Caco-2 (cell line): ENCODE measurements at regions not wholly inside any gene's neighbourhood (a gene's known extent, or its start where the extent isn't known, plus 50 kb on each side); places are given as distances from the start of the nearest gene placed in this dataset.

Source experiments
- BruUV-seq: library from RNA; stranded (reverse); fragments of 400-500 nt; replicated peaks from 2 replicates; lab custom pipeline; 2021; lab: Mats Ljungman, UMichigan
- CTCF ChIA-PET: fragments of 300-600 bp; sonication (Branson Sonifier 250); formaldehyde crosslinking; loops from one replicate; lab custom pipeline; 2022; ENCODE audit warnings: antibody characterized with exemption; lab: Charles Lee
- POLR2A ChIA-PET: fragments of 300-600 bp; sonication (Branson Sonifier 250); formaldehyde crosslinking; loops from one replicate; lab custom pipeline; 2022; ENCODE audit warnings: antibody characterized with exemption; lab: Charles Lee
- DNase-seq, 2 experiments: peaks; one replicate each; pipeline versions ENCODE4 v3.0.0 to v3.0.0-alpha.2; 2020 to 2022
- H3K27me3 ChIP-seq: replicated peaks from 2 replicates; pipeline ENCODE4 v1.6.0; 2011; ENCODE audit warnings: low read length; ENCODE audit not compliant: control insufficient read depth, insufficient read depth
- H3K36me3 ChIP-seq: 2 replicates; pipeline ENCODE4 v1.5.1; 2011; ENCODE audit warnings: low read length; ENCODE audit not compliant: control insufficient read depth, insufficient read depth
- H3K4me1 ChIP-seq: fragments of 250-450 bp; sonication (Bioruptor Pico); 2 replicates; pipeline ENCODE4 v1.5.1; 2020; ENCODE audit warnings: mild to moderate bottlenecking
- H3K4me3 ChIP-seq: 2 replicates; pipeline ENCODE4 v1.5.1; 2011; ENCODE audit warnings: low read depth, mild to moderate bottlenecking, control low read depth, low read length
- H3K9me3 ChIP-seq: fragments of 250-450 bp; sonication (Bioruptor Pico); 2 replicates; pipeline ENCODE4 v1.5.1; 2020; ENCODE audit warnings: mild to moderate bottlenecking, moderate library complexity
- H3K27ac Mint-ChIP-seq: one replicate; pipeline ENCODE4 v1.8.0; 2022; ENCODE audit warnings: mixed read lengths; ENCODE audit not compliant: unreplicated experiment
- H3K27me3 Mint-ChIP-seq: one replicate; pipeline ENCODE4 v1.8.0; 2022; ENCODE audit warnings: mixed read lengths; ENCODE audit not compliant: insufficient read depth, unreplicated experiment
- H3K36me3 Mint-ChIP-seq: one replicate; pipeline ENCODE4 v1.8.0; 2022; ENCODE audit warnings: mild to moderate bottlenecking, mixed read lengths; ENCODE audit not compliant: insufficient read depth, unreplicated experiment
- H3K4me1 Mint-ChIP-seq: one replicate; pipeline ENCODE4 v1.8.0; 2022; ENCODE audit warnings: low read depth, mixed read lengths; ENCODE audit not compliant: unreplicated experiment
- H3K4me3 Mint-ChIP-seq: one replicate; pipeline ENCODE4 v1.8.0; 2022; ENCODE audit warnings: mild to moderate bottlenecking, moderate library complexity, mixed read lengths; ENCODE audit not compliant: unreplicated experiment
- H3K9me3 Mint-ChIP-seq: one replicate; pipeline ENCODE4 v1.8.0; 2022; ENCODE audit warnings: mixed read lengths; ENCODE audit not compliant: unreplicated experiment
- intact Hi-C: fragments of 100-400 bp; cut with micrococcal nuclease; formaldehyde crosslinking; loops from one replicate; pipeline ENCODE4 v1.10.0; 2022; ENCODE audit not compliant: unreplicated experiment
- TF ChIP-seq, protein P1 (sequence below), 2 experiments: fragments of 200-600 bp in 1 of 2; IDR thresholded peaks; 1 replicate in 1 of 2; 2 replicates in 1 of 2; pipeline versions ENCODE4 v1.5.1 to v1.8.0; 2011 to 2022; ENCODE audit warnings: antibody characterized with exemption in 1 of 2, control low read depth in 1 of 2, inconsistent platforms in 1 of 2, low read depth in 1 of 2, low read length in 1 of 2, mild to moderate bottlenecking in 1 of 2, moderate library complexity in 1 of 2; ENCODE audit not compliant: insufficient read depth in 1 of 2, severe bottlenecking in 1 of 2, unreplicated experiment in 1 of 2

DNA sequence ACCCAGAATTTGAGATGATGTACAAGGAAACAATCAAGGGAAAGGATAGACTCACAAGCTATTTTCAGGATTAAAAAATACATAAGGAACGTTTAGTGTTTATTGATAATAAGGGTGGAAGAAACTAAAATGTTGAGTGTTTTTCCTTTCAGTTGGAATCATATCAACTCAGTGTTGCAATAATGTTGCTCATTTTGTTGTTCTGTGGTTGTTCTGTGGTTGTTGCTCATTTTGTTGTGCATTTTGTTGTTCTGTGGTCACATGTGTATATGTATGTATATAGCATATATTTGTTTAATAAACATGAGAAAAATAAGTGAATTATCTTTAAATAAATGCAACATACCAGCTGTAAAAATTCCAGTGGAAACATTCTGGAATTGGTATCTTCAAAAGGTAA is 262.4 kb upstream of the SPRY2 start:
- H3K27ac Mint-ChIP-seq = no peak overlapping the region
- no peaks in the 10 kb centered on the region for H3K27me3 ChIP-seq
- intact Hi-C loops = no loop called here
- no peak overlapping the region for H3K4me3 ChIP-seq
- no peak for DNase-seq
- H3K9me3 Mint-ChIP-seq = no peaks in the 10 kb centered on the region
- BruUV-seq = no TSS peak
- H3K4me1 ChIP-seq = no peaks in the 10 kb centered on the region
- no peaks in the 10 kb centered on the region for H3K36me3 ChIP-seq
- H3K9me3 ChIP-seq = no peaks in the 10 kb centered on the region
- ChIA-PET POLR2A (no interaction called here), CTCF (no interaction called here)
- TF ChIP-seq, protein P1, sequence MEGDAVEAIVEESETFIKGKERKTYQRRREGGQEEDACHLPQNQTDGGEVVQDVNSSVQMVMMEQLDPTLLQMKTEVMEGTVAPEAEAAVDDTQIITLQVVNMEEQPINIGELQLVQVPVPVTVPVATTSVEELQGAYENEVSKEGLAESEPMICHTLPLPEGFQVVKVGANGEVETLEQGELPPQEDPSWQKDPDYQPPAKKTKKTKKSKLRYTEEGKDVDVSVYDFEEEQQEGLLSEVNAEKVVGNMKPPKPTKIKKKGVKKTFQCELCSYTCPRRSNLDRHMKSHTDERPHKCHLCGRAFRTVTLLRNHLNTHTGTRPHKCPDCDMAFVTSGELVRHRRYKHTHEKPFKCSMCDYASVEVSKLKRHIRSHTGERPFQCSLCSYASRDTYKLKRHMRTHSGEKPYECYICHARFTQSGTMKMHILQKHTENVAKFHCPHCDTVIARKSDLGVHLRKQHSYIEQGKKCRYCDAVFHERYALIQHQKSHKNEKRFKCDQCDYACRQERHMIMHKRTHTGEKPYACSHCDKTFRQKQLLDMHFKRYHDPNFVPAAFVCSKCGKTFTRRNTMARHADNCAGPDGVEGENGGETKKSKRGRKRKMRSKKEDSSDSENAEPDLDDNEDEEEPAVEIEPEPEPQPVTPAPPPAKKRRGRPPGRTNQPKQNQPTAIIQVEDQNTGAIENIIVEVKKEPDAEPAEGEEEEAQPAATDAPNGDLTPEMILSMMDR (IDR thresholded peaks at IDR 0.05; ENCODE audit: insufficient read depth in 1 of 2, low read depth in 1 of 2, low read length in 1 of 2, severe bottlenecking in 1 of 2, unreplicated experiment in 1 of 2) = no peak
- no peaks in the 10 kb centered on the region for H3K4me1 Mint-ChIP-seq
- H3K36me3 Mint-ChIP-seq = no peaks in the 10 kb centered on the region
- peaks cover 9% of the 10 kb centered on the region for H3K27me3 Mint-ChIP-seq
- no peak overlapping the region for H3K4me3 Mint-ChIP-seq

DNA sequence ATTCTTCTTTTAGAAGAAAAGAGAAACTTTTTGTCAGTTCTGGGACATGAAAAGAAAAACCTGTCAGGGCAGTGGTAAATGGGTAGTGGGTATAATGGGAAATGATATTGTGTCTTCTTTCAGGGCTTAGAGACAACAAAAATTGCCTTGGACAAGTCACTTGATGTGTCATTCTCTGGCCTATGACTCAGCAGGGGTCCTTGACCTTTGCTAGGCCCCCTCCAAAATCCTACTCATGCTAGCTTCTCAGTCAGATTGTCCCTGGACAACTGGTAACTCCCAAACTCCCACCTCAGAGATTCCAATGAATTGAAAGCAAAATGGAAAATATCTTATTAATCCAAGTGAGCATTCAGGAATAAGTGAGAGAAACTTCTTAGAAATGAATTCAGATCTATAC is 258.8 kb upstream of the SPRY2 start:
- Mint-ChIP-seq H3K27ac (no peak overlapping the region), H3K4me3 (no peak overlapping the region), H3K4me1 (no peaks in the 10 kb centered on the region), H3K9me3 (no peaks in the 10 kb centered on the region), H3K36me3 (no peaks in the 10 kb centered on the region), H3K27me3 (peaks cover 5% of the 10 kb centered on the region)
- Histone ChIP-seq H3K4me3 (no peak overlapping the region), H3K9me3 (no peaks in the 10 kb centered on the region), H3K36me3 (no peaks in the 10 kb centered on the region), H3K4me1 (no peaks in the 10 kb centered on the region), H3K27me3 (no peaks in the 10 kb centered on the region)
- TF ChIP-seq, protein P1 (IDR thresholded peaks at IDR 0.05; ENCODE audit: insufficient read depth in 1 of 2, low read depth in 1 of 2, low read length in 1 of 2, severe bottlenecking in 1 of 2, unreplicated experiment in 1 of 2) = no peak
- no TSS peak for BruUV-seq
- intact Hi-C loops = no loop called here
- ChIA-PET POLR2A (no interaction called here), CTCF (no interaction called here)
- no peak for DNase-seq

DNA sequence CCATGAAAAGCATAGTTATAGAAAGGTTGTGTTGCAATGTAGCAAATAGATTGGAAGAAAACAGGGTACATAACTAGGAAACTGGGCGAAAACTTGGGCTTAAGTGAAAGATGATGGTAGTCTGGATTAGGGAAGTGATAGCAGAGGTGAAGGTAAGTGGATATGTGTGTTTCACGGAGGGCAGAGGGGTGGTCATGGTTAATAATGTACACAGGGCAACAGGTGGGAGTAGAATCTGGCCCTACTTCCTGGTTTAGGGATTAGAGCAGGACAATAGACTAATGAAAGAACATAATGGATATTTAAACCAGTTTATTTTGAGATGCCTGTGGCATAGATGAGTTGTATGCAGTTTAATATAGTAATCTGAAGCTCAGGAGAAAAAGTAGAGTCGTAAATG is 257.3 kb upstream of the SPRY2 start:
- no peaks in the 10 kb centered on the region for H3K9me3 Mint-ChIP-seq
- H3K4me1 Mint-ChIP-seq = no peaks in the 10 kb centered on the region
- Histone ChIP-seq H3K4me3 (no peak overlapping the region), H3K4me1 (no peaks in the 10 kb centered on the region), H3K27me3 (no peaks in the 10 kb centered on the region), H3K36me3 (no peaks in the 10 kb centered on the region), H3K9me3 (no peaks in the 10 kb centered on the region)
- BruUV-seq = no TSS peak
- H3K36me3 Mint-ChIP-seq = no peaks in the 10 kb centered on the region
- H3K27ac Mint-ChIP-seq = no peak overlapping the region
- H3K4me3 Mint-ChIP-seq = no peak overlapping the region
- peaks cover 5% of the 10 kb centered on the region for H3K27me3 Mint-ChIP-seq
- POLR2A ChIA-PET = no interaction called here
- no peak for DNase-seq
- TF ChIP-seq, protein P1 (IDR thresholded peaks at IDR 0.05; ENCODE audit: insufficient read depth in 1 of 2, low read depth in 1 of 2, low read length in 1 of 2, severe bottlenecking in 1 of 2, unreplicated experiment in 1 of 2) = no peak
- CTCF ChIA-PET = no interaction called here
- intact Hi-C loops = no loop called here
